ENCODE measurements at regions not wholly inside any gene's neighbourhood (a gene's known extent, or its start where the extent isn't known, plus 50 kb on each side); places are given as distances from the start of the nearest gene placed in this dataset.

DNA sequence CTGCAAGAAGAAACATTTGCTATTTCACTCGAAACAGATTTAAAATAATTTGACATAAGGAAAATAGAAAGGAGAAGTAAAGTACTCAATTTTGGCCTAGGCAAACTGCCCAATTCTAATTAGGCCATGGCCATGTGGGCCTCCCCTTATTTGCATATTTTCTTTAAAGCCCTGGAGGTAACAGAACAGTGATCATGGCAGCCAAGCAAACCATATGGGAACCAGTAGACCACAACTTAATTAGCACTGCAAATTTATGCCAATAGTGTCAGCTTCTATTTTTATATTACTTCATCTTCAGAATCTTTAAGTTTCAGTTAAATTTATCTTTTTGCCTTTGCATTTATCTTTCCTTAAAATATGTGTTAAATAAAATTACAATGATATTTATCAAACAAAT, 63.3 kb upstream of the THSD7A start:
- Mint-ChIP-seq H3K27ac (no peak overlapping the region), H3K36me3 (no peaks in the 10 kb centered on the region), H3K9me3 (no peaks in the 10 kb centered on the region)
- DNase-seq (ENCODE audit: low spot score in 2 of 2) = no peak
- no peak for ATAC-seq

DNA sequence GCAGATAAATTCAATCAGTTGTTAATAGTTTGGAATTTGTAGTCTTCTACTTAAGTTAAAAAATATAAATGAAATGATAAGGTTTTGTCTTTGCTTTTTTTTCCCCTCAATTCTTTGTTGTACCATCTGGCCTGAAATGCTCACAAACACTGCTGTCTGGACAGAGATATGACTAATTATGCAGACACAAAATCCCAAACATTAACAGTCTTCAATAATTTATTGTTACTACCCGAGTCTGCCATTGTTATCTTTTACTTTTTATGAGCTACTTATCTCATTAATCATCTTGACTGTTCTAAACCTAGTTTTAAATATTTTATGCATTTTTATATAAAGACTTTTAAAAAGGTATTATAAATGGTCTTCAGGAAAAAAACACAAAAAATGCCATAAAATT, 64.7 kb upstream of the THSD7A start:
- no peaks in the 10 kb centered on the region for H3K36me3 Mint-ChIP-seq
- no peaks in the 10 kb centered on the region for H3K9me3 Mint-ChIP-seq
- no peak for ATAC-seq
- DNase-seq (ENCODE audit: low spot score in 2 of 2) = no peak
- H3K27ac Mint-ChIP-seq = no peak overlapping the region

DNA sequence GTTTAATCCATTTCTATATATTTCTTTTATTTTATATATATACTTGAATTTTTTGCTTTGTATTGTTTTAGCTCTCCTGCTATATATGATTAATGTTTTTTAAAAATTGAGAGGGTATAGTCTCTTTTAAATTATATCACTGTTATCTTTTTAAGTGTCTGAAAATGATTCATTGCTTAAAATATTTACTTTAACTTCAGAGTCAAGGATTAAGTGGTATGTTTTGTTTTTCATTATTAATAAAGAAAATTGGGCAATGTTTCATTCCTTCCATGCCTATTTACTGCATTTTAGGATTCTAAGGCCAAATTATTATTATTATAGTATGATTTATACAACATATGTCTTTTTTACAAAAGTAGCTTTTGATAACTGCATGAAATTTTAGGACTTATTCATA, 67.2 kb upstream of the THSD7A start:
- DNase-seq (ENCODE audit: low spot score in 2 of 2) (no peak), ATAC-seq (no peak)
- H3K27ac Mint-ChIP-seq = no peak overlapping the region
- no peaks in the 10 kb centered on the region for H3K9me3 Mint-ChIP-seq
- H3K36me3 Mint-ChIP-seq = no peaks in the 10 kb centered on the region

DNA sequence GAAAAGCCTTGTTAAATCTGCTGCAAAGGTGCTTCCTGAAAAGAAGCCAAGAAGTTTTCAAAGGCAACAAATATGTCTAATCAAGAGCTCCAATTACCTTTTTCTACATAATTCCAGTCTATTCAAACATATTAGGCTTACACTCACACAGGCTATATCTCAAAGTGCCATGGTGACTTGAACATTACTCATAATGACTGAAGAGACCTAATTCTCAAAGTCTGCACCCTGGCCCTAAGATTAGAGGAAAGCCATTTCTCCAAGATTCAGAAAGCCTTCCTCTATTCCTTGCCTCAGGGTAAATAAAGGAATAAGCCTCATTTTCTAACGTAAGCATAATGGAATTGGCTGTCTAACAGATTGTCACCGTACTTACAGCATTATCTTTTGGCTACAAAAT, 78.3 kb upstream of the THSD7A start:
- no peak overlapping the region for H3K27ac Mint-ChIP-seq
- DNase-seq (ENCODE audit: low spot score in 2 of 2) = no peak
- no peaks in the 10 kb centered on the region for H3K36me3 Mint-ChIP-seq
- no peaks in the 10 kb centered on the region for H3K9me3 Mint-ChIP-seq
- no peak for ATAC-seq

DNA sequence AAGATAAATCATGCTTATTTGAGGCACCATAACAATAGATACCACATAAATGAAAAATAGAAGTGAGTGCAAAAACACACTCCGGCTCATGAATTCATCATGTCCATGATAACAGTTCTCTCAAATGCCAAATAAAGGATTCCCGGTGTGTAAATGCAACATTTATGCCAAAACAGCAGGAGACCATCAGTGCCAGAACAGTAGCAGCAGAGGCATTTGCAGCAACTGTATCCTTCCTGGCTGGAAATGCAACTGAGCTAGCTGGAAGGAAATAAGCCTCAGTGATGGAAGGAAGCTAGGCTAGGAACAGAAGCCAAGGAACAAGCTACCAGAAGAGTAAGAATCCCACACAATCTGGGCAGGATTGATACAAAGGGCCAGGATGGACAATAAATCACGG, 79.9 kb upstream of the THSD7A start:
- no peak for DNase-seq (ENCODE audit: low spot score in 2 of 2)
- Mint-ChIP-seq H3K9me3 (no peaks in the 10 kb centered on the region), H3K36me3 (no peaks in the 10 kb centered on the region), H3K27ac (no peak overlapping the region)
- no peak for ATAC-seq

DNA sequence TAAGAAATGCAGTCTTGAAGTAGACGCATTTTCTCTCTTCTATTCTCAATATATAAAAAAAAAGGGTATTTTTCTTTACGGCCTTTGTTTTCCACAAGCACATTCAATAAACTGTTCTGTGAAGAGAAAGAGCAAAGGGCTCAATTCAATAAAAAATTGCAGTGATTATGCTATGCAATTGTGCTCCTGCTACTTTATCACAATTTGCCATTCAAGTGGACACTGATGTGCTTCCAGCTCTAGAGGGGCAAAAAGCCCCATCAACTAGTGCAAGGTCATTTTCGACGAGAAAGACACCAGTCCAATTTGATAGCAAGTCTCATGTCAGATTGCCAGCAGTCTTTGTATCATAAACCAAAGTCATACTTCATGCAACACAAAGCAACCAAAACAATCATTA, 82.6 kb upstream of the THSD7A start:
- Mint-ChIP-seq H3K27ac (no peak overlapping the region), H3K36me3 (no peaks in the 10 kb centered on the region)
- no peak for ATAC-seq

DNA sequence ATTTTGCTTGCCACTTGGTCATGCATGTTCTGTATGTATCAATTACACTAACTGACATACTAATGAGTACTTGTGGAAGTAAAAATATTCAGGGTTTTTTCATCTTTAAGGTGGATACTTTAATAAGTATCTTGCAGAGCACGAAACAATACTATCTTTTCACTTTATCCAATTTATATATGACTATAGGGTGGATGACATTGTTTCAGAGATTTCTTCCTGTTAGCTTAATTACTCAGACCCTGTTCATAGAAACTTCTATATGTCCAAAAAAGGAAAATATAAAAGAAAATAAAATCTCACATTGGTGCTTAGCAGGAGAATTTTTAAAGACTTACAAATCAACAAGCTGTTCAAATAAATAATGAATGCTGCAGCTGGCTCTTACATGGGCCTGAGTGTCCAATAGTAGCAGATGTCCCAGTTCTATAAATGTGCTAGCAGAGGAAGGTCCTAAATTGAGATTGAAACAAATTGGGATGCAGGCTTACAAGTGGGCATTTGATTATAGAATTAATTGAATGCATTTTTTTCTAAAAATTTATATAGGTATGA, 91.5 kb upstream of the THSD7A start:
- no peak for ATAC-seq
- H3K36me3 Mint-ChIP-seq = no peaks in the 10 kb centered on the region
- peaks cover 0 to 8% of the 10 kb centered on the region in 2 donors for H3K9me3 Mint-ChIP-seq
- DNase-seq (ENCODE audit: low spot score in 2 of 2) = no peak
- H3K27ac Mint-ChIP-seq = no peak overlapping the region

More for the DNA sequence above, 82.6 kb upstream of the THSD7A start:
- peaks cover 0 to 8% of the 10 kb centered on the region in 2 donors for H3K9me3 Mint-ChIP-seq
- no peak for DNase-seq (ENCODE audit: low spot score in 2 of 2)

DNA sequence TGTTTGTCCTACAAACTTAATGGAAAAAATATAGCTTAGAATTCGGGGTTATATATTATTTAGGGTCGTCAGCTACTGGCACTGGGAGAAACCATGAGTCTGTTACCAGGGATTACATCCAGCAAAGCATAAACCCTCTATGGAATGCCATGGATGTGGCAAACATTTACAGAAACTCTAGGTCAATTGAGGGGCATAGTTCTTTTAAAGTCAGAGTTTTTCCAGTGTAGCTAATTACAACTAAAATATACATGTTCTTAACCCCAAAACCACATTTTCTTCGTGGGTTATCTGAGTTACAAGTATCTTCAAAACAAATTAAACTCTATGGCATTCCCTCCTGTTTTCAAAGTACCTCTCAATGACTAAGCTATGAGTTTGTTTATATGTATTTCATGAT, 99.3 kb upstream of the THSD7A start:
- DNase-seq (ENCODE audit: low spot score in 2 of 2) (no peak), ATAC-seq (no peak)
- Mint-ChIP-seq H3K36me3 (no peaks in the 10 kb centered on the region), H3K27ac (no peak overlapping the region), H3K9me3 (peaks cover 0 to 3% of the 10 kb centered on the region in 2 donors)

DNA sequence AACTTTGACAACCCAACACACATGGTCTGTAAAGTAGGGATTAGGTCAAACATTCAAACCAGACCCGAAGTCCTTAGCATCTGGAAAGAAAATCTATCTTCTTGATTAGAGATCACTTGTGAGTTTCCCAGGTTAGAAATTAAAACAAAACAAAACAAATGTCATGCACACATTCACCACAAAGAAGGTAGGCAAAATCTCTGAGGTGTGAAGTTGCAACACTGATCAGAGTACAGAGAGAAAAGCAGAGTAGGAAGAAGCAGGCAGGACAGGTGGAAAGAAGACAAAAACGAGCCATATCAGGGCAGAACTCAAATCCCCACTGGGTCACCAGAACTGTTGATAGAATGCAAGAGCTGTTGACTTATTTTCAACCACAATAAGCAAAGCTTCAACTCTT, 102.8 kb upstream of the THSD7A start:
- Mint-ChIP-seq H3K9me3 (peaks cover 0 to 5% of the 10 kb centered on the region in 2 donors), H3K36me3 (no peaks in the 10 kb centered on the region), H3K27ac (no peak overlapping the region)
- no peak for ATAC-seq
- no peak for DNase-seq (ENCODE audit: low spot score in 2 of 2)

DNA sequence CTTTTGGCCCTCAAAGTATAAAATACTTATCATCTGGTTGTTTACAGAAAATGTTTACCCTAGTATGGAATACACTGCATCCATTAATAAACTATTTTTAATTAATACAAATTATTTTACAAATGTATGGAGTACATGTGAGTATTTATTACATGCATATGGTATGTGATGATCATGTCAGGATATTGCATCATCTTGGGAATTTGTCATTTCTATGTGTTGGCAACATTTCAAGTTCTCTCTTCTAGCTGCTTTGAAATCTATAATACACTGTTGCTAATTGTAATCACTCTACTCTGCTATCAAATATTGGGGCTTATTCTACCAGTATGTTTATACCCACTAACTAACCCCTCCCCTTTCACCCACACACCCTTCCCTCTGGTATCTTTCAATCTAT, 103.9 kb upstream of the THSD7A start:
- Mint-ChIP-seq H3K36me3 (no peaks in the 10 kb centered on the region), H3K9me3 (peaks cover 0 to 5% of the 10 kb centered on the region in 2 donors), H3K27ac (no peak overlapping the region)
- DNase-seq (ENCODE audit: low spot score in 2 of 2) = no peak
- no peak for ATAC-seq

DNA sequence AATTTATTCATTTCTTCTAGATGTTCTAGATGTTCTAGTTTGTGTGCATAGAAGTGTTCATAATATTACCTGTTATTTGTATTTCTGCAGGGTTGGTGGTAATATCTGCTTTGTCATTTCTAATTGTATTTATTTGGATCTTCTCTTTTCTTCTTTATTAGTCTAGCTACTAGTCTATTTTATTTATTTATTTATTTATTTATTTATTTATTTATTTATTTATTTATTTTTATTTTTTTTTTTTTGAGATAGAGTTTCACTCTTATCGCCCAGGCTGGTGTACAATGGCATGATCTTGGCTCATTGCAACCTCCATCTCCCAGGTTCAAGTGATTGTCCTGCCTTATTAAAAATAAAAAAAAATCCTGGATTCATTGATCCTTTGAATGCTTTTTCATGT, 114.8 kb upstream of the THSD7A start:
- ATAC-seq (no peak), DNase-seq (ENCODE audit: low spot score in 2 of 2) (no peak)
- H3K27ac Mint-ChIP-seq = no peak overlapping the region
- no peaks in the 10 kb centered on the region for H3K36me3 Mint-ChIP-seq
- peaks cover 8 to 10% of the 10 kb centered on the region in 2 donors for H3K9me3 Mint-ChIP-seq

DNA sequence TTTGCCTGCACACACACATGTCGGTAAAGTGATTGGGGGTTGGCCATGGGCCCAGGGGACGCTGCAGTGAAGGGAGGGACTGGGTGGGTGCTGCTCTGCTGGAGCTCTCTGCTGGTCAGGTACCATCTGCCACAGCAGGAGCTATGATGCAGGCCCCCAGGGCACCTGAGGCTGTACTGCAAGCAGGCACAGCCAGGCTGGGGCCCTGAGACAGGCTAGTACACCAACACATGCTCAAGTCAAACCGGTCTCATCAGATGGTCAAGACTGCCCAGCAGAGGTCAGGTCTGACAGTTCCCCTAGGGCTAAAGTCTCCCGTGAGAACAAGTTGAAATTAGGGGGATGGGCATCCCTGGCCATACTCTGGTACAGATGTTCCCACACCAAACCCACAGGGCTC, 118.3 kb upstream of the THSD7A start:
- no peak for DNase-seq (ENCODE audit: low spot score in 2 of 2)
- no peak for ATAC-seq
- no peaks in the 10 kb centered on the region for H3K36me3 Mint-ChIP-seq
- no peak overlapping the region for H3K27ac Mint-ChIP-seq
- H3K9me3 Mint-ChIP-seq = peaks cover 8 to 10% of the 10 kb centered on the region in 2 donors

DNA sequence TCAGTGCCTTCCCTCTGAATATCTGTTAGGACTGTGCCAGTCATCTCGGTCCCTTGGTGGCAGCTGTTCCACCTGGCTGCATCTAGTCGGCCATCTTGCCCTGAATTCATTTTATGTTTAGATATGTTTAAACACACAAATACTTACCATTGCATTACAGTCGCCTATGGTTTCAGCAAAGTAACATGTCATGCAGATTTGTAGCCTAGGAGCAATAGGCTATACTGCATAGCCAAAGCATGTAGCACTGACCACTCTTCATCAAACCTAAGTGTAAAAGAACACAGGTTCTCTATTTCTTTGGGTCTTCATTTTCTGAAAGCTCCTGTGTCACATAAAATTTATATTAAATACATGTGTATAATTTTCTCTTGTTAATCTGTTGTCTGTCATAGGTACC, 118.9 kb upstream of the THSD7A start:
- Mint-ChIP-seq H3K9me3 (peaks cover 7 to 8% of the 10 kb centered on the region in 2 donors), H3K36me3 (no peaks in the 10 kb centered on the region), H3K27ac (no peak overlapping the region)
- DNase-seq (ENCODE audit: low spot score in 2 of 2) (no peak), ATAC-seq (no peak)

DNA sequence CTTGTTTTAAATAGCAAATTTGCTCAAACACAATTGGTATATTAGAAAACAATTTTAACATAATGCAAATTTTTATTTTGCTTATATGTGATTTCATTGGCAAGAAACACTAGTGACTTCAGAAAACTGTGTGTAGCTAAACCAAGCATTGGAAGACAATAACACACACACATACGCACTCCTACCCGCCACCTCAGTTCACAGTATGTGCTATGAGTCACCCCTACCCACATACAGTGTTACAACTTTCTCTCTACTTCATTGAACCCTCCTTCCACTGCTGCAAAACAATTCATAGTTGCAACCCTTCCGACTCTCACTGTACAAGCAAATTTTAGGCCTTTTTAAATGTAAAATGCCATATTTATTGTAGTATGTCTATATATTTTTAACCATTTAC, 119.9 kb upstream of the THSD7A start:
- ATAC-seq = peak in 1 of 2 donors; percentile 58

DNA sequence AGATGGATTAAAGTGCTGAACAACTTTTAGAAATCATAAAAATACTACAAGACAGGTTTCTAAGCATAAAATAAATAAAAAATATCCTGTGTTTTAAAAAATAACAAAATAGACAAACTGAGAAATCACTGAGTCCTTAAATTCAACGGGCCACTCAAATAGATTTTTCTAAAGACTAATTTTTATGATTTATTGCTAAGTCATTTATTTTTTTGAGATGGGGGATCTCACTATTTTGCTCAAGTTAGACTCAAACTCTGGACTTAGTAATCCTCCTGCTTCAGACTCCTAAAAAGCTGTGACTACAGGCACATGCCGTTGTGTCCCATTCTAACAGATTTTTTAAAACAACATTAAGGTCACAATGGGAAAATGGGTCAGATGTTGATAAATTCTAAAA, 121.0 kb upstream of the THSD7A start:
- ATAC-seq = no peak

More for the DNA sequence above, 119.9 kb upstream of the THSD7A start:
- Mint-ChIP-seq H3K36me3 (no peaks in the 10 kb centered on the region), H3K27ac (no peak overlapping the region), H3K9me3 (peaks cover 5 to 8% of the 10 kb centered on the region in 2 donors)
- no peak for DNase-seq (ENCODE audit: low spot score in 2 of 2)

DNA sequence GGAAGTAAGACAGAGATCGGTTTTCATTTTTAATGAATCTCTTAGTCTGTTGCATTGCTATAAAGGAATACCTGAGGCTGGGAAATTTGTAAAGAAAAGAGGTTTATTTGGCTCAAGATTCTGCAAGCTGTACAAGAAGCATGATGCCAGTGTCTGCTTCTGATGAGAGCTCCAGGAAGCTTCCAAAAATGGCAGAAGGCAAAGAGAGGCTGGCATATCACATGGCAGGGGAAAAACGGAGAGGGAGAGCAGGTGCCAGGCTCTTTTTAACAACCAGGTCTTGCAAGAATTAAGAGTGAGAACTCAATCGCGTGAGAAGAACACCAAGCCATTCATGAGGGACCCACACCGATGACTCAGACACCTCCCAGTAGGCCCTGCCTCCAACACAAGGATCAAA, 125.0 kb upstream of the THSD7A start:
- H3K36me3 Mint-ChIP-seq = no peaks in the 10 kb centered on the region
- DNase-seq (ENCODE audit: low spot score in 2 of 2) (no peak), ATAC-seq (no peak)
- no peak overlapping the region for H3K27ac Mint-ChIP-seq
- peaks cover 0 to 3% of the 10 kb centered on the region in 2 donors for H3K9me3 Mint-ChIP-seq

More for the DNA sequence above, 121.0 kb upstream of the THSD7A start:
- Mint-ChIP-seq H3K36me3 (no peaks in the 10 kb centered on the region), H3K27ac (no peak overlapping the region), H3K9me3 (peaks cover 0 to 6% of the 10 kb centered on the region in 2 donors)
- DNase-seq (ENCODE audit: low spot score in 2 of 2) = no peak

DNA sequence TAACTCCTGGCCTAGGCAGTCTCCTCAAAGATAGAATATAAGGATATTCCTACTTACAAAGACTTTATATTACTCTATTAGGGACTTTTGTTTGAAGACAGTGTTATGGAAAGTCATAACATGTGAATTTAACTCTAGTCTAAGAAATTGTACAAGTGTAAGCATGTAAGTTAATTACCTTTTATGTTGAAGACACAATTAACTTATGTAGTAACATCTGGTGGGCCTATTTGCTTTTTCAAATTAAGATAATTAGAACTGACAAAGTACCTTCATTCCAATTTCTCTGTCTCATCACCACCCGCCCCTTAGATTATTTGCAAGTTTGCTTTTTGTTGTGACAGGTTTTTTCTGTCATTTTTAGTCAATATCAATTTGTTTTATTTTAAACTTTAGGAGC, 126.0 kb upstream of the THSD7A start:
- DNase-seq (ENCODE audit: low spot score in 2 of 2) (no peak), ATAC-seq (no peak)
- no peak overlapping the region for H3K27ac Mint-ChIP-seq
- H3K9me3 Mint-ChIP-seq = peaks cover 0 to 3% of the 10 kb centered on the region in 2 donors
- H3K36me3 Mint-ChIP-seq = no peaks in the 10 kb centered on the region

DNA sequence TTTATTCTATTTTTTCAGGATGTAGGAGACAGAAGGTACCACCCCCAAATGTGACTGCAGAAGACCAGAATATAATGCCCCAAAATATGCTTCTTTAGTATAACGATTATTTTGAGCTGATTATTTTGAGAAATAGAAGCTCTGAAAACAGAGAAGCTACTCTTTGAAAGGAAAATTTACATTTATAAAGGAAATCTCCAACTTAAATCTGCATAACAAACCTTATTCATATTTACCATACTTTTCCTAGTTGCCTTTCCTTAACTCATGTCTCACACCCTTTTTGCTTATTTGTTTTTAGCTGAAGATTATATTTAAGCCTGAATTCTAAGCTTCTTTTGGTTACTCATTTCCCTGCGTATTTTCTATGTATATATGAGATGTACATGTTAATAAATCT, 127.1 kb upstream of the THSD7A start:
- DNase-seq (ENCODE audit: low spot score in 2 of 2) = no peak
- no peak for ATAC-seq
- H3K9me3 Mint-ChIP-seq = peaks cover 0 to 3% of the 10 kb centered on the region in 2 donors
- no peak overlapping the region for H3K27ac Mint-ChIP-seq
- no peaks in the 10 kb centered on the region for H3K36me3 Mint-ChIP-seq

DNA sequence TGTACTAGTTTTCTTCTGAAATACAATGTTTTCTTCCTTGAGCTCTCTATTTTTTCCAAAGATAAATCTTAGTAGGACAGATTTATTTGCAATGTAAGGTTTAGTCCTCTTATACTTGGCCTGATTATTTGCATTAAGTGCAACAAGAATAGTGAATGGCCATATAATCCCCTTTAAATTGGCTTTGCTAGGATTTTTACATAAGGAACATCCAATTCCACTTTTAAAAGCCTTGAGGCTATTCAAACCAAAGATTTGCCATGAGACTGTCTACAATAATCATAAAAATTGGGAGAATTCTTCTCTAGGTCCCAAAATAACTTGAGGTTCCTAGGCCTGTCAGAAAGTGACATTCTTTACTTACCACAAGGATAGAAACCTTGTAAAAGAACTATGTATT, 128.6 kb upstream of the THSD7A start:
- ATAC-seq (no peak), DNase-seq (ENCODE audit: low spot score in 2 of 2) (no peak)
- peaks cover 3% of the 10 kb centered on the region in 2 donors for H3K9me3 Mint-ChIP-seq
- no peaks in the 10 kb centered on the region for H3K36me3 Mint-ChIP-seq
- no peak overlapping the region for H3K27ac Mint-ChIP-seq

Measured in activated naive CD4-positive, alpha-beta T cell treated with anti-CD3 and anti-CD28 coated beads, Interleukin-2, amount 50 U/mL, for 72 hours (primary cell).